Superior temporal gyrus (tissue), 1 donor: ENCODE measurements at regions not wholly inside any gene's neighbourhood (a gene's known extent, or its start where the extent isn't known, plus 50 kb on each side); places are given as distances from the start of the nearest gene placed in this dataset.
"Not testable (repeated sequence)": the region's sequence is repeated elsewhere in the genome, so short reads cannot be mapped to it uniquely, and the experiment has no call there.

Experiments
- DNase-seq: peaks from one replicate; pipeline ENCODE4 v3.0.0-alpha.2; 2016; ENCODE audit errors: extremely low spot score

DNA sequence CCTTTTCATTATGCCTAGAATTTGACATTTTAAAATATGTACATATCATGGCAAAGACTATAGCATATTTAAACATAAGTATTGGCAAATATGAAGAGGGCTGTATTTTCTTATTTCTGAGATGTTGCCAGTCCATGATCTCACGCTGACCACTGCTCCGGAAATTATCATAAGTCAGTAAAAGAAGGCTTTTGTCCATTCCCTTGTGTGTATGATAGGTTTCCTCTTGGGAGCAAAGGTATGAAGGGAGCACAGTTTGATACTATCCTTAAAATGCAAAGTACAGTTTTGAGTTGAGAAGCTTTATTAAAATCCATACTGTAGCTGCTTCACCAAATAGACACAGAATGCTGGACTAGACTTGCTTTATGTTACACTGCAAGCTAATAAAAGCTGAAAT lies 52.6 kb upstream of the AGA start:
- DNase-seq = no peak

DNA sequence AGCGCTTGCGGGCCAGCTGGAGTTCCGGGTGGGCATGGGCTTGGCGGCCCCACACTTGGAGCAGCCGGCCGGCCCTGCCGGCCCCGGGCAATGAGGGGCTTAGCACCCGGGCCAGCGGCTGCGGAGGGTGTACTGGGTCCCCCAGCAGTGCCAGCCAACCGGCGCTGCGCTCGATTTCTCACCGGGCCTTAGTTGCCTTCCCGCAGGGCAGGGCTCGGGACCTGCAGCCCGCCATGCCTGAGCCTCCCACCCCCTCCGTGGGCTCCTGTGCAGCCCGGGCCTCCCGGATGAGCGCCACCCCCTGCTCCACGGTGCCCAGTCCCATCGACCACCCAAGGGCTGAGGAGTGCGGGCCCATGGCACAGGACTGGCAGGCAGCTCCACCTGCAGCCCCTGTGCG lies 53.4 kb upstream of the AGA start:
- DNase-seq = not testable (repeated sequence)

DNA sequence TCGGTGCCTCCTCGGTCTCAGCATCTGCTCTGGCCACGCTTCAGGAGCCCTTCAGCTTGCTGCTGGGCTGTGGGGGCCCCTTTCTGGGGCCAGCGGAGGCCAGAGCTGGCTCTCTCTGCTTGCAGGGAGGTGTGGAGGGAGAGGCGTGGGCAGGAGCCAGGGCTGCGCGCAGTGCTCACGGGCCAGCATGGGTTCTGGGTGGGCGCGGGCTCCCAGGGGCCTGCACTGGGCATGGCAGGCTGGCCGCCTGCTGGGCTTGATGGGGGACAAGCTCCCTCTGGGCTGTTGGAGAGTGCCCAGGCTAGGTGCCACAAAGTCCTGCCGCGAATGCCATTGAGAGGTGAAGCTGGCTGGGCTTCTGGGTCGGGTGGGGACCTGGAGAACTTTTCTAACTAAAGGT lies 57.3 kb upstream of the AGA start:
- DNase-seq = no peak

DNA sequence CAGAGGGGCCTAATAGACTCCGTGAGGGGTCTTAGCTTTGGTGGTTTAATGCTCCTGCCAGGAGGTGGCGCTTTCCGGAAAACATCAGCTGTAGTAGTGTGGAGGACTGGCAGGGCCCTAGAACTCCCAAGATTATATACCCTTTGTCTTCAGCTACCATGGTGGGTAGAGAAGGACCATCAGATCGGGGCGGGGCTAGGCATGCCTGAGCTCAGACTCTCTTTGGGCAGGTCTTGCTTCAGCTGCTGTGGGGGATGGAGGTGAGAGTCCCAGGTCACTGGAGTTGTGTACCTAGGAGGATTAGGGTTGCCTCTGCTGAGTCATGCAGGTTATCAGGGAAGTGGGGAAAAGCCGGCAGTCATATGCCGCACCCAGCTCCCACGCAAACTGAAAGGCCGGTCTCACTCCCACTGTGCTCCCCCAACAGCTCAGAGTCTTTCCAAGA lies 63.0 kb upstream of the AGA start:
- DNase-seq = no peak

DNA sequence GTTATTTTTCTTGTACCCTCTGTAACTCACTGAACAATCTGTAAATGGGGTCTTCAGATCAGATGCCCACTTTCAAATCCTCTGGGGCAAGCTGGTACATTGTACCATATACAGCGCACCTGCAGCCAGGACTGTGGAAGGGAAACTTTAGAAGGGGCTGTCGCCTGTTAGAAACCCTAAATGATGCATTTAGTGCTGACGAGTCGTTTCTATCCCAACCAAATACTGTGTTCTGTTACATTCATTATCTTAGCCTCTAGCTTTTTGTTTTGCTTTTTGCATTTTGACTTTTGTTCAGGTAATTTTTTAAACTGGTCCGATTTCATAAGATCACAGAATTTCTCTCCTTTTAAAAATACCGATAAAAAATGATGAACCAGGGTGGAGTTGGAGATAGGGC lies 66.4 kb upstream of the AGA start:
- DNase-seq = no peak

DNA sequence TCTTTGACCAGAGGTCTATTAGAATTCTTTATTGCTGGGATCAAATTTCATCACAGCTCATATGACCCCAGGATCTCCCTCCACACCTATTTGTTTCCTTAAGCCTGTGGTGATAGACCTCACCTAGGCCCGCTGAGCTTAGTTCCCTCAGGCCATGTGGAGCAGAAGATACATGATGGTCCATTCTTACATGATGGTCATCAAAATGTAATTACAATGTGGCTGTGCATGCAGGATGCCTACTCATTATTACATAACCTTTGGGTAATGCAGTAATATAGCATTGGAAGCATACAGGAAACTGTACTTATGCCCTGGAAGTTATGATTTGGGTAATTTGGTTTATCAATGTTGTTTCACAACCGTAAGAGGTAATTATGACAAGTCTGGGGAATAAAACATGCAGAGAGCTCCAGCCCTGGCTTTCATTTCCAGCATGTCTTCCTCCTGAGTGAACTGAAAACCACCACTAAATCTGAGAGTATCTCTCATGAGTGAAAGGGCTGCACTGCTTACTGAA lies 67.0 kb upstream of the AGA start:
- no peak for DNase-seq

DNA sequence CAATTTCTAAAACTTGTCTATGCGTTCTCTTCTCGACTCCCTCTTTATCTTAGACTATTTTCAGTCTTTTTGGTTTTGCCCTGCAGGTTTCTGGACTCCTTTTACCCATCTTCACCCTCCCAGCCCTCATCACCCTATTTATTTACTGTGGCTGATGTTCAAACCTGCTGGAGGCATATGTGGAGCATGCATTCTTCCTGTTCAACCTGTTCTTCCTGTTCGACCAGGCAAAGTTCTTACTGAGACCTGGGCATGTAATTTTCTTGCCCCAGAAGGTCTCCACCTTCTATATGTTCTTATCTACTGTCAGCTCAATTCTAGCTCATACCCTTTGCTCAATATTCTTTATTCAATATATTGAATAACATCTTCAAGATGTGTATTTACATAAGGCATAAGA lies 69.4 kb upstream of the AGA start:
- DNase-seq = no peak

DNA sequence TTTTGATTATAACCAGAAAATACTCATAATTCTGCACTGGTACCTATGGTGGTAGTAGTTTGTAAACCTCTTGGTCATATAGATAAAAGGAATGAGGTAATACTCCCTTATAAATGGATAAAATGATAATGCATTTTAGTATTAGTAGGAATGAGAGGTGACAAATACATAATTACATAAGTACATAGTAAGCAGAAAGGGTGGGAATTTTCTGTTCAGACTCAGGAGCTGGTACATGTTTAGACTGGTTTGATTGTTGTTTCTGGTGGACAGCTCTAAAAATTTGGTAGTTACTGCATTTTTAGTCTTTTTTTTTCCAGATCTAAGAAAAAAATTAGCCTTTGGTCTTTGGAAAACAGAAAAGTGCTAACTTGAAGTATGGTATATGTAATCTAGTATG lies 70.4 kb upstream of the AGA start:
- DNase-seq = no peak

DNA sequence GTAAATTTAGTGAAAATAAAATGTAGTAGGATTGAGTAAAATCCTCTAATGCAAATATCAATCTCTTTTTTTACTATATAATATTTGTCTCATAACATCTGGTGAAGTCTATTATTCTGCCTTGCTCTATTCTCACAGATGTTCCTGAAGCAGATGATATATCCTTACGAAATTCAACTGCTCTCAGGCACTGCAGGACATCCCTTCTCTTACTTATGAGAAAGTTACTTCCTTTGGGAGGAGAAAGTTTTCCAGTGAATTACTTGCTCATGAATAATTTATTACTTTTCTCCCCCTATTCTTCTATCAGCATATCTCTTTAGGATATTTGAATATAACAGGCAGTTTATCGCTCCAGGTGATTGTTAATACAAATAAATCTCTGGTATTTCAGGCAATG lies 75.6 kb upstream of the AGA start:
- DNase-seq = no peak

DNA sequence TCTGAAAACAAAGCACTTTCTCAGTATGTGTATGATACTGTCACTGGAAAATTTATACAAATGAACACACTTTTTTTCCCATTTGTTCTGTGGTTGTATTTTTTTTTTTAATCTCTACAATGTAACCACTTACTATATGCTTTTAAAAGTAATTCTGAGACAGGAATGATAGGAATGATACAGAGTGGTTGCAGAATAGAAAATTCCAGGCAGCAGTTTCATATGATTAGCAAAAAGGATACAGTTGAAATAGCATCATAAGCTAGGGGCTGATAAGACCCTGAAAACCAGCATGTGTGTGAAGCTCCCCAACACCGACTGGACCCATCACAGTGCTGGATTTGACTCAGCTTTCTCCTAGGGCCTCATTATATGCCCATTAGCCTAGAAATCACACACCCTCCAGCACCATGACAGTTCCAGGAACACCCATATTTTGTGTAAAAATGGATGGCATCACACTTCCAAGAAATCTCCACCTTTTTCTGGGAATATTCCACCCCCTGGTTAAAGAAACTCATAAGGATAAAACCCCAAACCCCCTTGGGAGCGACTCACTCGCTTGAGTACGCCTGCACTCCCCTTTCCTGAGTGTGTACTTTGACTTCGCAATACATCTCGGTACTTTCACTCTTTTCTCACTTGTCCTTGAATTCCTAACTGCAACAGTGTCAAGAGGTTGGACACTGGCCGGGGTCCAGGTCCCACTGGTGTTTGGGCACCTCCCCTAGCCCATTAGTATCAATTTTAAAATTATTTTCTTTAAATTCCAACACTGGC lies 77.4 kb upstream of the AGA start:
- no peak for DNase-seq

DNA sequence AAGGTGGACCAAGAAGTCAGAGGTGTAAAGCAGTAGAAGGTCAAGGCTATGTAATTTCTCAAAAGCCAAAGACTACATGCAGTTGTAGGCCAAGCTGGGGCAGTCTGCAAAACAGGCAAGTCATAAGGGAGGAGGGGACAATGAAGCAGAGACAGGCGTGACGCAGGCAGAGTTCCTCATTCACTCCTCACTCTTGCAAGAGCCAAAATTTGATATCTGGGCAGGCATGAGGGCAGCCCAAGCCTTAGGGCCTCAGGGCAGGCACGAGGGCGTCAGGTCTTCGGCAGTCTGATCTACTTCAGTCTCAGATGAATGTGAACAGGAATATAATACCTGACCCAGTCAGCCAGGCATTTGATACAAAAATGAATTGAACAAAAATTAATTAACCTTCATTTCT lies 86.4 kb upstream of the AGA start:
- DNase-seq = no peak

DNA sequence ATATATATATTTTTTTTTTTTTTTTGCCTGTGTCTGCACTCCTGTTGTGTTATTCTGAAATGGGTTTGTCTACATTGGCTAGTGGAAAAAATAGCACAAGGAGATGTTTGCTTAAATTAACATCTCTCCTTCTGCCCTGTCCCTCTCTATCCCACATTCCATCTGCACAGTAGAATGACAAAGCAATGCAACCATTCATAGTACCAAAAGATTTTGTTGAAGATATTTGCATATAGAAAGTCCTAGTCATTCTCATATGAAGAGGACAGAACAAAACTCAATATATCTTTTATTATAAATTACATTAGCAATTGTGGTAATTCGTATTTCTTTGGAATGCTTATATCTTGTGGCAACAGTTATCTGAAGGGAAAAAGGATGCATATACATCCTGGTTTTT lies 88.3 kb upstream of the AGA start:
- no peak for DNase-seq

DNA sequence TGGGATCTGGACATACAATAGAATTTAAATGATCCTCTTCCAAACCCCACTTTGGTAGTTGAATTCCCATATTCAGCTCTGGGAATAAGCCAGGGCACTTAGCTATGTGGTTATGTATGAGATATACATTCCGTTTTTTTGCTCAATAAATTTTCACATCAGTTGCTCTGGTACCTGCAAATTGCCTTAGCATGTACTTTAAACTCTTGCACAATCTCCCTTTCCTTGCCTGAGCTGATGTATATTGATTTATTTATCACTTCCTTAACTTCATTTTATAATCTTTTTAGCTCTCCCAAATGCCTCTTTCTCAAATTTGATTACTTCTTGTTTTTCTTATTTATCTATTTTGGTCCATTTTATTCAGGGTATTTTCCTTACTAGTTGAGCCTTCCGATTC lies 90.1 kb upstream of the AGA start:
- no peak for DNase-seq

DNA sequence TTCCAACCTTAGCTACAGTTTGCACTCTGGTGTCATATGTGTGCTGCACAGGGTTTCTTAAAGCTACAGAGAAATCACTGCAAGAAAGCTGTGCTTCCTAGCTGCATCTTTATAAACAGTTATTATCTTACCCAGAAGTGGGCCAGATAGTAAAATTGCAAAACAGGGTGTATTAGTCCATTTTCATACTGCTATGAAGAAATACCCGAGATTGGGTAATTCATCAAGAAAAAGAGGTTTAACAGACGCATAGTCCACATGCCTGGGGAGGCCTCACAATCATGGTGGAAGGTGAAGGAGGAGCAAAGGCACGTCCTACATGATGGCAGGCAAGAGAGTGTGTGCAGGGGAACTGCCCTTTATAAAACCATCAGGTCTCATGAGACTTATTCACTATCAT lies 92.6 kb upstream of the AGA start:
- not testable (repeated sequence) for DNase-seq

DNA sequence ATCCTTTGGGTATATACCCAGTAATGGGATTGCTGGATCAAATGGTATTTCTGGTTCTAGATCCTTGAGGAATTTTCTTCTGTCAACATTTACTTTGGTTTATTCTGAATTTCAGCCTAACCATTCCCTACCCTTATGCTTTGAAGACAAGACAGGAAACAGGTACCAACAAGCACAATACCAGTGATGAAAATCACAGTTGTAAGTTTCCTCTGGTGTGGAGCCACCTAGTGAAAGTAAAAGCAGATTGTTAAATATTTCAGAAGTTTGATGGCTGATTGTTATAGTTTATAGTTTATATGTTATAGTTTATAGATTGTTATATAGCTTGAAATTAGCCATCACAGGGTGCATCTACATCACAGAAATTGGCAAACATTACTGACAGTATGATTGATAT lies 104.5 kb upstream of the AGA start:
- DNase-seq = no peak

DNA sequence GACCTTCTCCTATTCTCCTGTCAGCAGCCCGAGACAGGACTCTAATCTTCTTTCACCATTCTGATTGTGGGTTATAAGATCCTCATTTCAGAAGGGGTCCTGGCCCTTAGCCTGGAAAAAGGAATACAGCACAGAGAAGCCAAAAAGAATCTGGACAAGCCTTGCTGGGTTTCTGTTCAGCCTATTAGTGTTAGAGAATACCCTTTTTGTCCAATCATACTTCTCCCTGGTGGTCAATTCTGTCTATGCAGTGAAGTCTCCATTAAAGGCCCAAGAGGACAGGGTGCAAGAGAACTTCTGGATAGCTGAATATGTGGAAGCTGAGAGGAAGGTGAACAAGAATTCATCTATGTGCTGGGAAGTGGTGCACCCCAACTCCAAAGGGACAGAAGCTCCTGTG lies 105.7 kb upstream of the AGA start:
- no peak for DNase-seq

DNA sequence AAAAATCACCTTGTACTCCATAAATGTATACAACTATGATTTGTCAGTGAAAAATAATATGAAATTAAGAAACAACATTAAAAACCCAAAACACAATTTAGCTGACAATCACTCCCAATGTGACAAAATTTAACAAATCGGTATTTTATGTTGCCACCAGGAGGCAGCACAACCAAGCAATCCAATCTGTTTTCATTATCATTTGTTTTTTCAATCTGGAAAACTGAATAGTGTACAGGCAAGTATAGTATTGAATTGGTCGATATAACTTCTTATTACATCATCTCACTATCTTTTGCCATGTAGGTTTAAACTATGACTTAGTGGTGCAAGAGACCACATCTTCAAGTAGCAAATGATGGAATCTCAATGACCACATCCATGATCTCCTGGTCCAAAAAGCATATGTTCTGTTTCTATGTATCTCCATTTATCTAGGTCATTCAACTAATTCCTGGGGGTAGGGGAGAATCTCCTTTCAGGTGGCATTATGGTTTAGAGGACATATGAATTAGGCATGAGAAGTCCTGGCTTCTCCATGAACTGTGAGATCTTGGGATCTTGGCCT lies 112.9 kb upstream of the AGA start:
- peak; percentile 70 for DNase-seq

DNA sequence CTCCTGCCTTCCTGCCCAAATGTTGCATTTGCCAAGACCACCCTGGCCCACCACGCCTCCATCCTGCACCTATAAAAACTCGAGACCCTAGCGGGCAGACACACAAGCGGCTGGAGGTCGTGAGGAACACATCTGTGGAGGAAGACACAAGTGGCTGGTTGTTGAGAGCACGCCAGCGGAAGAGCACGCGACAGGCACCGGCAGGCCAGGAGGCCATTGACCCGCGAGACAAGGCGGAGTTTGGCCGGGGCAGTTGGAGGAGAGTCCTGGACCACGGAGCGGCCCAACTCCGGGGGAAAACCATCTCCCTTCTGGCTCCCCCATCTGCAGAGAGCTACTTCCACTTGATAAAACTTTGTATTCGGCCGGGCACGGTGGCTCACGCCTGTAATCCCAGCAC lies 115.2 kb upstream of the AGA start:
- DNase-seq = no peak

DNA sequence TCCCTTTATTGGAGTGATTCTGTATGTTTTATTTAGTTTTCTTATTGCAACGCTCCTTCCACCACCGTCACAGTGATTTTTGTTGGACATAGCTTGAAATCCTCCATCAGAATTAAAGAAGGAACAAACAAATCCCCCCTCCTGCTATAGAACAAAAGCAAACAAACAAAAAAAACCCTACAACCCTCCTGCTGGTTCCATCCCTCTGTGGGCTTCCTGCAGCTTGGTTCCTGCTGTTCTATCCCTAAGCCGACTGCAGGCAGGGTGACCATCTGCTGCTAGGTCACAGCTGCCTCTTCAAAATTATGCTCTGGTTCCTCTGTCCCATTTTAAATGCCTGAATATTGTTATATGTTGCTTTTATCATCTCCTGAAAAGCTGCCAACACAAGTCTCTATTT lies 116.8 kb upstream of the AGA start:
- DNase-seq = no peak

DNA sequence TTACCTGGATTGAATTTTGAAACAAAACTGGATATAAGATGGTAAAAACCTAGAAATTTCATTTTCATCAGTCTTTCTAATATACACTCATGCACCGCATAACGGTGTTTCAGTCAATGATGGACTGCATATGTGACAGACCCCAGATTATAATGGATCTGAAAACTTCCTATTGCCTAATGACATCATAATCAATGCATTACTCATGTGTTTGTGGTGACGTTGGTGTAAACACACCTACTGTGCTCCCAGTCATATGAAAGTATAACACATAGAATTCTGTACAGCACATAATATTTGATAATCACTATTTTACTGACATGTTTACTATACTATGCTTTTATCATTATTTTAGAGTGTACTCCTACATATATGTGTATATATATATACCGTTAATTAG lies 119.9 kb upstream of the AGA start:
- DNase-seq = no peak

DNA sequence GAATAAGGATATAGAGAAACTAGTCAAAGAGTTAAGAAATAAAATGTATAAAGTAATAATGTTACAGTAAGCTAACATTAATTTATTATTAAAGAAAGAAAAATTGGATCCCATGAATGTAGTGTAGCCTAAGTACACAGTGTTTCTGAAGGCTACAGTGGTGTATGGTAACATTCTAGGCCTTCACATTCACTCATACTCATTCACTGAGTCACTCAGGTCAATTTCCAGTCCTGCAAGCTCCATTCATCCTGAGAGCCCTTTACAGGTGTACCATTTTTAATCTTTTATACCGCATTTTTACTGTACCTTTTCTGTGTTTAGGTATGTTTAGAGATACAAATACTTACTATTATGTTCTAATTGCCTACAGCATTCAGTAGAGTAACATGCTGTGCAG lies 120.6 kb upstream of the AGA start:
- DNase-seq = no peak

DNA sequence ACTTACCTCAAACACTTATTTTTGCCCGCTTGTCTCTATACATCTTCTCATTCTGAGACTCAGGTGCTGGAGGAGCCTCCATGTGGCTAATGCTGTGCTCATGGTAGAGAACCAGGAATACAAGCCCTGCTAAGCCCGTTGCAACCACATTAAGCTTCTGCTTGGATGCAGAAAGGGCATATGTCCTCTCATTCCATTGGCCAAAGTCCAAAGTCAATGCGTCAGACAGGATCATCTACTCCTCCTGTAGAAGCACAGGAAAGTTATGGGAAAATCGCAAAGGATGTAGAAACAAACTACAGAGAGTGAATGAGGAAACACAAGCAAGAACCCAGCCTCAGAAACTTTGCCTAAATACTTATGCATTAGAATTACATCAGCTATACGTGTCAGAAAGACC lies 124.5 kb upstream of the AGA start:
- DNase-seq = no peak

DNA sequence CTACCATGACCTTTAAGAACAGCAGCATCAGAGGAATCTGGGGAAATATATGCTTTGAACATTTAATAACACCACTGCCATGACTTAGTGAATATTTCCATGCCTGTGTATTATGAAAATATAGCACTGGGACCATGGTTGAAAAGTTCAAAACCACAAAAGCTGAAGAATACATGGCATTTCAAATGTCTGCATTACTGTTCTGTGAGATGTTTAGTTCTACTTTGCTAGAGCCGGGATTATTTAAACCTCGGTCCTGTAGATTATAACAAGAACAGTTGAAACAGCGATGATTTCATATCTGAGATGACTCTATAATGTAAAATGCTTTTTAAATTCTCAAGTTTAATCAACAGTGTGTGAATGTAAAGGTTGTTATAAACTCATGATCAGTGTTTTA lies 126.7 kb upstream of the AGA start:
- DNase-seq = no peak

DNA sequence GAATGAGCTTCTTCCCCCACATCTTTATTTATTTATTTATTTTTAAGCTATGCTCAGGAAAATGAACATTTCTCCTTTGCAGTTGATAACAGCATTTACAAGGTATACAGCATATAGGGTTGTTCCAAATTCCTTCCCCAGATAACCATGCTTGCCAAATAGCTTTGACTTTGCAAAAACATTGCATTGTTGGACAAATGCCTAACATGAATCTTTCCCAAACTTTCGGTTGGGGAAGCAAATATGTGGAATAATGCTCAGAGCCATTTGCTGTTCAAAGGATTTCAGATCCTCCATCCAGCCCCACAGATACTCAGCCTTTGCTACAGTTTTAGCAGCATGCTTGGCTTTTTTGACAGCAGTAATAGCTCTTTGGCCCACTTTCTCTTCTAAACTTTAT lies 127.2 kb upstream of the AGA start:
- no peak for DNase-seq
